Inflammatory macrophage (primary cell): ENCODE measurements at regions not wholly inside any gene's neighbourhood (a gene's known extent, or its start where the extent isn't known, plus 50 kb on each side); places are given as distances from the start of the nearest gene placed in this dataset.
"Not testable (repeated sequence)": the region's sequence is repeated elsewhere in the genome, so short reads cannot be mapped to it uniquely, and the experiment has no call there.

Experiments used
- DNase-seq, 2 donors: peaks; one replicate each; pipeline ENCODE4 v3.0.0-alpha.2; 2020 to 2022

DNA sequence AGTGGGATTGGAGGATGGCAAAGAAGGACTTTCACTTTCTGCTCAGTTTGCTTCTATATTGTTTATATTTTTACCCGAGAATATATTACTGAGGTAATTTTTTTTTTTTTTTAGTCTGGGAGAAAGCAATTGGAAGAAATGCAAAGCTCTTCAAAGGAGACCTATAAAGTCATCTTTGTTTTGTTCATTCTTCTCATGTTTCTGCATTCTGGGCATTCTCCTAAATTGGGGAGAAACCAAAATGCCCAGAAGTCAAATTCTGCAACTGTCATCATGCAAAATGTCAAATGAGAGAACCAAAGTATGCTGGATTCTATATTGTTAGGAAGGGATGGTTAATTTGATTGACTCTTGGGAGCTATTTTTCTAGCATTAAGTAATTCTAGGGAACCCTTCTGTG is 168.3 kb upstream of the TSC22D2 start:
- no peak for DNase-seq

DNA sequence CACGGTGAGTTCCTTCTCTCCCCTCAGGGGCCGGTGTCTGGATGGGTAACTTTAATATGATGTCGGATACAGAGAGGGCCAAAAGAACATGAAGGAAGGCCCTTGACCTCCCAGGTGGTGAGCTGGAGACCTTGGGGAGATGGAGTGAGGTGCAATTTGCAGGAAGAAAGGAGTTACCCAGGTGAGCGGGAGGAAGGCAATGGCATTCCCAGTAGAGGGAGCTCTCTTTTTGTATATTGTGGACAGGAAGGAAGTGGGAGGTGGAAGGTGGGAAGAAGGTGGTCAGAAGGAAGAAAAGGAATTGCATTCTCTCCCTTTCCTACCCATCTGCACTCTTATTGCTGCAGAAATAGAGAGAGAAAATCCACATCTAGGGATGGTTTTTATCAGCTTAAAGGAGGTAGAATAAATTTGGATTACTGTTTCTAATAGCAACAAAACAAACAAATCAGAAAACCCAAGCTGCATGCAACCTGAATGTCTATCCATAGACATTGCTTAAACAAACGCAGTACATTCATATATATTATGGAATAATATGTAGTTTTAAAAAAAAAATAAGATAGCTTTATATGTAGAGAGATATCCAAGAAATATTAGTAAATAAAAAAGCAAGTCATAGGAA is 169.0 kb upstream of the TSC22D2 start:
- no peak for DNase-seq

GRCh38 chr3:150238048-150238802 is 169.9 kb upstream of the TSC22D2 start:
- no peak for DNase-seq

GRCh38 chr3:150237490-150237889 is 170.6 kb upstream of the TSC22D2 start:
- DNase-seq: no peak

- no peak for DNase-seq
These were observed 171.6 kb upstream of the TSC22D2 start for GRCh38 chr3:150236316-150237082.

- DNase-seq: no peak
These were observed 172.3 kb upstream of the TSC22D2 start for GRCh38 chr3:150235799-150236198.

DNA sequence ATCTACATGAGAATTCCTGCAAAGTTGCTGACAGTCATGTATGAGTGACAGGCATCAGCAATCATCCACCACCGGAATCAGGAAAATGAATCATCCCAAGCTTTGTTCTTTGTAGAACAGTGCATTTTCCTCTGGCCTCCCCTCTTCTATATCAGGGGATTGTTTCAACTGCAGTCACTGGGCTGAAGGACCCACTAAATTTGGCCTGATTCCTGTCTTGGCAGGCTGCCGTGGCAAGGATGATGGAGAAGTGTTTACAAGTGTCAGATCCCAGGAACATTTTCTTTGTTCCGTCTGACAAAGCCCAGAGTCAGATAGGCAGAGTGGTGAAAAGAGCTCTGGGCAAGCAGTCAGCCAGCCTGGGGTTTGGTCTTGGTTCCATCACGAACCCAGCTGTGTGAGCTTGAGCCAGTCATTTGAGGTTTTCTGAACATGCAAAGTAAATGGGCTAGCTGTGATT is 175.1 kb upstream of the TSC22D2 start:
- DNase-seq: no peak

DNA sequence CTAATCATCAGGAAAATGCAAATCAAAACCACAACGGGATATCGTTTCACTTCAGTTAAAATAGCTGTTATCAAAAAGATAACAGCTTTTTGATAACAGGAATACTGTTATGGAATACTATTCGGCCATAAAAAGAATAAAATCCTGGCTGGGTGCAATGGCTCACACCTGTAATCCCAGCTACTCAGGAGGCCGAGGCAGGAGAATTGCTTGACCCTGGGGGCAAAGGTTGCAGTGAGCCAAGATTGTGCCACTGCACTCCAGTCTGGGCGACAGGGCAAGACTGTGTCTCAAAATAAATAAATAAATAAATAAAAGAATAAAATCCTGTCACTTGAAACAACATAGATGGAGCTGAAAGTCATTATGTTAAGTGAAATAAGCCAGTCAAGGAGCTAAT is 178.1 kb upstream of the TSC22D2 start:
- DNase-seq: no peak

DNA sequence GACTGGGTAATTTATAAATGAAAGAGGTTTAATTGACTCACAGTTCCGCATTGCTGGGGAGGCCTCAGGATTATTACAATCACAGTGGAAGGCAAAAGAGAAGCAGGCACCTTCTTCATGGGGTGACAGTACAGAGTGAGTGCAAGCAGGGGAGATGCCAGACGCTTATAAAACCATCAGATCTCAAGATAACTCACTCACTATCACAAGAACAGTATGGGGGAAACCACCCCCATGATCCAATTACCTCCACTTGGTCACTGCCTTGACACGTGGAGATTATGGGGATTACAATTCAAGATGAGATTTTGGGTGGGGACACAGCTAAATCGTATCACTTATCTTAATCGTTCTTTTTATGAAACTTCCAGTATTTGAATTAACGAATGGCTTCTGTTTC is 179.5 kb upstream of the TSC22D2 start:
- not testable (repeated sequence) for DNase-seq

DNA sequence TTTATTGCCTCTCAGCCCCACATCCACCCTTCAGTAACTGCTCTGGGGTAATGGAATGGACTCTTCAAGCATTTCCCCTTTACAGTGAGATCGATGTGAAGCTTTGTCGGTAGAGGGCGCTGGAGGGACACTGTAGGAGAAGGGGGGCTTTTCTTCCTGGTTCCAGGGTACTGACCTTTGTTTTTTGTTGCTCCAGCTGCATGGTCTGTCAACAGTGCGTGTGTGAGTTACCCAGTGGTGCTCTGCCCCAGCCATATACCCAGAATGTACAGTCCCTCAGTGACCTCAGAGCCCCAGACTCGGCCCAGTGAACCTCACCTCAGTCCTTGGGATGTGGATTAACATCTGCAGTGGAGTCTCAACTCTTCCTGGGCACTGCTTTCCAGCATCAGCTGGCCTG is 180.3 kb upstream of the TSC22D2 start:
- peak; percentile 48 to 57 for DNase-seq

- DNase-seq: no peak
These were observed 182.1 kb upstream of the TSC22D2 start for GRCh38 chr3:150225986-150226385.

DNA sequence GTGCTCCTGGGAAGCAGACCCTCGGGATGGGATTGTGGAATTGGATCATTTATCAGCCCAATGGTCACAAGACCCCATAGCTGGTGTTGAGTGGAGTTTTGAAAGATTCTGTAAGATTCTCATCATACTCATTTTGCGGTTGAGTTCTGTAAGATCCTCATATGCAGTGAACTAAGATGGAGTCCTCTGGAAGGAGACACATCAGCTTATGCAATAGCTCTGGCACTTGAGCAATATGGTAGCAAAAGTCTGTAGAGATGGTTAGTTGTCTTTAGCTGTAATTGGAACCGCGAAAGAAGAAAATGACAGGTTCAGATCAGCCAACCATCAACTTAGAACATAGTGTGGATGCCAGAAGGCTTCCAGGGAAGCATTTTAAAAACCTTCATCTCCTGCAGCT is 184.5 kb upstream of the TSC22D2 start:
- DNase-seq: peak; percentile 40 to 46

- peak; percentile 19 to 22 for DNase-seq
These were observed 185.2 kb upstream of the TSC22D2 start for GRCh38 chr3:150222691-150223489.

DNA sequence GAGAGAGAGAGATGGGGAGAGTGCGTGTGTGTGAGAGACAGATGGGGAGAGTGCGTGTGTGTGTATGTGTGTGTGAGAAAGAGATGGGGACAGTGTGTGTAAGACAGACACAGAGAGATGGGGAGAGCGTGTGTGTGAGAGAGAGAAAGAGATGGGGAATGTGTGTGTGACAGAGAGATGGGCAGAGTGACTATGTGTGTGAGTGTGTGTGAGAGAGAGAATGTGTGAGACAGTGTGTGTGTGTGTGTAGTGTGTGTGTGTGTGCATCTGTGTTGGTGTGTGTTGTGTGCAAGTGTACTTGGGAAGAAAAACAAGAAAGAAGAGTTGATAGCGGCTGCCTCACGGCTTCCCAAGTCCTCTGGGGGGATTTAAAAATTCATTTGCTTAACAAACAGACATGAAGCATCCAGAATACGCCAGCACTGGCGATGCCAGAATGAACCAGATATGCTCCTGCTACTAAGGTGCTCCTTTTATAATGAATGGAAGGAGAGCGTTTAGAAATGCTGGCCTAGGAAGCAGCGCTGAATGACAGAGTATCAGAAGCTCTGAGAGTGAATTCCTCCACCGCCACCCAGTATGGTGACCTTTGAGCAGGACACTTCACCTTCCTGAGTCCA is 186.1 kb upstream of the TSC22D2 start:
- DNase-seq: no peak

- no peak for DNase-seq
These were observed 187.3 kb upstream of the TSC22D2 start for GRCh38 chr3:150220799-150221198.

DNA sequence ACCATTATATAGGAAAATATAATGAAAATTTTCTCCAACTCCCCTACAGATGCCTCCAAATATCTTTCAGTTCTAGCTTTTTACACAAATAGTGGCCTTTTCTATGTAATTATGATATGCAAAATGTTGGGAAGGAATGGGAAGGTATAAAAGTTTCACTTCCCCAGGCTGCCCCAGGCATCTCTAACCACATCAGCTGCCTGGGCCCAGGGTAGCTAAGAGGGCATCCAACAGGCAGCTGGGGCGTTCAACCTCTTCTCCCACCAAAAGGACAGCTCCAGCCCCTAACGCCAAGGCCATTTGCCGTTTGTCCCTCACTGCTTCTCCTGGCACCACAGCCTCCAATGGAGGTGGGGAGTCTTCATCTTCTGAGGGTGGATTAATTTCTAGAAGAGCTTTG is 188.1 kb upstream of the TSC22D2 start:
- no peak for DNase-seq

DNA sequence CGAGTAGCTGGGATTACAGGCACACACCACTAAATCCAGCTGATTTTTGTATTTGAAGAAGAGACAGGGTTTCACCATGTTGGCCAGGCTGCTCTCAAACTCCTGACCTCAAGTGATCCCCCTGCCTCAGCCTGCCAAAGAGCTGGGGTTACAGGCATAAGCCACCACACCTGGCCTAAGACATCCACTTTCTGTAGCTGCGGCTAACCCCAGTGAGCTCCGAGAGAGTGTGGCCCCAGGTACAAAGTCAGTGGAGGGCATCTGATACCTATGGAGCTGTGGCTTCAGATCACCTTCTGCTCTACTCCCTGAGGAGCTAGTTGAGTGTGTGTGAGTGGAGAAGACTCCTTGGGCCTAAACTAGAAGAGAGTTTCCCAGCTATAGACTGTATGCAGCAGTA is 189.3 kb upstream of the TSC22D2 start:
- DNase-seq: no peak

DNA sequence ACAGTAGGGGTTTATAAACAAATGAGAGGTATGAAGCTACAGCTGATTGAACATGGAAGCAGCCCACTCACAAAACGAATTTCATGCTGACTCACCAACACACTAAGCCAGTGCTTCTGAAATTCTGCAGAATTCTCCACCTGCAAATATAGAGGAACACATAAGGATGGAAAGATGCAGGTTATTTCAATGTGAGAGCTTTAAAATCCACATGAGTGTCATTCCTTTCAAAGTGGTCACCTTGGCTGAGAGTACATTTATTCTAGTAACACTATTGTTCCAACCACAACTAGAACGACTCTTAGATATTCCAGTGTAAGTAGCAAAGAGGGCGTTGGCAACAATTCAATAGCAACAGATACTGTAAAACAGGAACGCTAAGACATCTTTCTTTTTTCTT is 189.9 kb upstream of the TSC22D2 start:
- DNase-seq: no peak

- DNase-seq: no peak
These were observed 190.4 kb upstream of the TSC22D2 start for GRCh38 chr3:150217691-150218090.

DNA sequence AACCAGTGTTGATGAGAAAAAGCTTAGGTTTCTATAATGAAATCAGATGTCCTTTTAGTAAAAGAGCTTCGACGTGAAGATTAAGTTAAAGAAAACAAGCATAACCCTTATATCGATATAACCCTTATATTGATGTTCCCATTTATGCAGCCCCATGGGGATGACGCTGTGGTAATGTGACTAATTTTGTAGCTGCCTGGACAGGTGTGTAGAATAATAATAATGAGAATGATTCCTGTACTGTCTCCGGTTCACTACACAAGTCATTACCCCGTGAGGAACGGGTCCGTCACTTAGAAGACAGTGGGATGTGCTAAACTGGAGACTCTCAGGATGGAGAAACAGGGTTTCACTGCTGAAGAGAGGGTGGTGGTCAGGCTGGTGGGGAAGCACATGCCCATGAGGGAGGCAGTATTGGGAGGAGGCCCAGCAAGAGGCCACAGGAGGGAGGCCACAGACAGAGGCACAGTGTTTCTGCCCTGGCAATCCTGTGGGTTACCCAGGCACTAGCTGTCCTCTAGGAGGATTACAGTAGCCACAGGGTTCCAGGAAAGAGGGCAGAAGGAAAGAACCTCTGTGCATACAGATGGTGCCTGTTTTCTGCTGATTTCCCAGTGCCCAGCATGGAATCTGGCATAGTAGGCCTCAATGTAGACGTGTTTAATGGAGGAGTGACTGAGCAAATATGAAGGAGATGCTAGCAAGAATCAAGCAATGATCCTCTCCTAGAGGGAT is 191.1 kb upstream of the TSC22D2 start:
- no peak for DNase-seq

GRCh38 chr3:150216041-150216811 is 191.9 kb upstream of the TSC22D2 start:
- DNase-seq: no peak
